K562 (cell line): ENCODE measurements at regions not wholly inside any gene's neighbourhood (a gene's known extent, or its start where the extent isn't known, plus 50 kb on each side); places are given as distances from the start of the nearest gene placed in this dataset.
A peak's percentile ranks its signal among the peaks of the same experiment; 100 is the strongest.

ENCODE experiments used
- BCL6 ChIP-seq: fragments of 250-450 bp; sonication (Bioruptor Pico); IDR thresholded peaks from 2 replicates; pipeline ENCODE4 v1.4.0; 2020
- EHMT2 ChIP-seq: fragments of 450-650 bp; IDR thresholded peaks from 2 replicates; pipeline ENCODE4 v1.6.1; 2018; ENCODE audit warnings: antibody characterized with exemption
- ETV1 ChIP-seq: fragments of 450-650 bp; conservative IDR thresholded peaks from 2 replicates; pipeline ENCODE4 v1.6.1; 2016; ENCODE audit warnings: missing genetic modification characterization, control low read depth, low read depth, missing compliant biosample characterization
- FOXA3 ChIP-seq, 2 experiments: fragments of 450-650 bp in 1 of 2; sonication (generic) in 1 of 2; formaldehyde crosslinking; IDR thresholded peaks in 1 of 2; conservative IDR thresholded peaks in 1 of 2; 2 replicates each; pipeline versions ENCODE4 v1.4.0 to v1.8.0; 2020 to 2022; ENCODE audit warnings: mild to moderate bottlenecking in 2 of 2, missing genetic modification reagents in 1 of 2
- HIVEP1 ChIP-seq: fragments of 250-450 bp; sonication (Bioruptor Pico); IDR thresholded peaks from 2 replicates; pipeline ENCODE4 v1.4.0; 2020; ENCODE audit warnings: mild to moderate bottlenecking
- LEF1 ChIP-seq: fragments of 450-650 bp; IDR thresholded peaks from 2 replicates; pipeline ENCODE4 v1.6.1; 2016; ENCODE audit warnings: mild to moderate bottlenecking
- MTA3 ChIP-seq: fragments of 450-650 bp; formaldehyde crosslinking; IDR thresholded peaks from 2 replicates; pipeline ENCODE4 v1.6.1; 2017; ENCODE audit warnings: mild to moderate bottlenecking, borderline replicate concordance
- MYNN ChIP-seq, 2 experiments: sonication (generic); formaldehyde crosslinking in 1 of 2; IDR thresholded peaks; 2 replicates each; pipeline versions ENCODE4 v1.5.0 to v1.6.1; 2016 to 2020; ENCODE audit warnings: antibody characterized with exemption in 1 of 2, missing genetic modification reagents in 1 of 2
- NFE2L1 ChIP-seq: fragments of 450-650 bp; IDR thresholded peaks from 2 replicates; pipeline ENCODE4 v1.6.1; 2016; ENCODE audit warnings: missing genetic modification characterization, low read depth, mild to moderate bottlenecking, missing compliant biosample characterization, moderate library complexity, borderline replicate concordance
- RBM22 ChIP-seq: fragments of 200-400 bp; formaldehyde crosslinking; IDR thresholded peaks from 2 replicates; pipeline ENCODE4 v1.6.1; 2018; ENCODE audit warnings: low read length, low read depth; ENCODE audit not compliant: poor library complexity, severe bottlenecking
- RCOR1 ChIP-seq, 2 experiments: IDR thresholded peaks; 2 replicates each; pipeline ENCODE4 v1.6.1; 2012; ENCODE audit warnings: low read depth in 2 of 2, low read length in 2 of 2, borderline replicate concordance in 1 of 2, improper control_type of control experiment in 1 of 2
- SNIP1 ChIP-seq: fragments of 450-650 bp; IDR thresholded peaks from 2 replicates; pipeline ENCODE4 v1.7.1; 2017; ENCODE audit warnings: low read depth, mild to moderate bottlenecking
- SOX6 ChIP-seq: fragments of 450-650 bp; IDR thresholded peaks from 2 replicates; pipeline ENCODE4 v1.6.1; 2014; ENCODE audit warnings: mild to moderate bottlenecking
- TEAD1 ChIP-seq, 2 experiments: fragments of 450-650 bp in 1 of 2; sonication (generic) in 1 of 2; formaldehyde crosslinking; IDR thresholded peaks; 2 replicates each; pipeline versions ENCODE4 v1.4.0 to v1.8.0; 2020 to 2022; ENCODE audit warnings: mild to moderate bottlenecking in 2 of 2, missing genetic modification reagents in 1 of 2
- TRIM24 ChIP-seq, 2 experiments: fragments of 450-650 bp; IDR thresholded peaks; 2 replicates each; pipeline ENCODE4 v1.6.1; 2016
- WHSC1 ChIP-seq: IDR thresholded peaks from one replicate; pipeline ENCODE4 v1.6.1; 2012; ENCODE audit warnings: low read length, control low read depth, inconsistent platforms
- ZEB2 ChIP-seq: fragments of 450-650 bp; IDR thresholded peaks from 2 replicates; pipeline ENCODE4 v1.6.1; 2016
- ZNF224 ChIP-seq: sonication (generic); formaldehyde crosslinking; IDR thresholded peaks from 2 replicates; pipeline ENCODE4 v1.8.0; 2022; ENCODE audit warnings: mild to moderate bottlenecking, missing genetic modification reagents
- ZNF311 ChIP-seq: fragments of 250-450 bp; sonication (Bioruptor Pico); IDR thresholded peaks from 2 replicates; pipeline ENCODE4 v1.4.0; 2020; ENCODE audit warnings: mild to moderate bottlenecking, moderate library complexity
- TF ChIP-seq, protein P1 (sequence below): fragments of 450-650 bp; IDR thresholded peaks from 2 replicates; pipeline ENCODE4 v1.6.1; 2016; ENCODE audit warnings: low read depth, mild to moderate bottlenecking, moderate library complexity
- TF ChIP-seq, protein P2 (sequence below): IDR thresholded peaks from 2 replicates; pipeline ENCODE4 v1.6.1; 2014; ENCODE audit warnings: antibody characterized with exemption

DNA sequence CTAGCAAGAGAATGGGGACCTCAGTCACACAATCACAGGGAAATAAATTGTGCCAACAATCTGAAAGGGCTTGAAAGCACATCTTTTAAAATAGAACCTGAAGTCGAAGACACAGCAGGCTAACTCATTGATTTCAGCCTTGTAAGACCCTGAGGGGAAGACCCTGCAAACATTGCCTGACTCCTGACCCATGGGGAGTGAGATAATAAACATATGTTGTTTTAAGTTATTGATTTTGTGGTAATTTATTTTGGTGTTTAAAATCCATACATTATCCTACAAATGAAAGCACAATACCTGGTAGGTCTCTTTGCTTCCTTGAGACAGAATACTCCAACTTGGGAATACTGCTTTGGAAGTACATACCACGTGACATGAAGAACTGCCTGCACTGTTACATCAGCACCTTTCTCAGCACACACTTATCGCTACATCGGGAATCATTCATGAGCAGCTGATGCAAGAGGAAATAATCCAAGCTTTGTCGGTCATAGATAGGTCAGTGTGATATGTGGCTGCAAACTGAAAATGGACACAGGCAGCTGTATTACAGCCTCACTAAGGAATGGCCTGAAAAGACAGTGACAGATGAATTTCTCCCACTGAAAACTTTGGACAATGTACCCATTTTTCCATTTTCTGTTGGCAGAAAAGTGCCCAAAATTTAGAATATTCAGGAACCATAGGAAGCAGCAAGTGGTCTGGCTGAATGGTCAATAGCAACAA is 494.5 kb upstream of the MAP2 start (continued):
- TF ChIP-seq ZNF311 (CRISPR knock-in tag) (no peak; the same call in 1 of the 2 replicates), WHSC1 (no peak), NFE2L1 (tag) (0 out of 2 replicates have a peak, but pooled peaks have one; percentile 3), SOX6 (peak; percentile 85), TEAD1 (CRISPR knock-in tag; IDR thresholded peaks at IDR 0.05) (peak in 1 of 2 experiments; percentile 82; a peak in 2 of 4 replicates), FOXA3 (CRISPR knock-in tag; conservative IDR thresholded peaks at IDR 0.05 in 1 of 2, IDR thresholded peaks at IDR 0.05 in 1 of 2) (0 out of 4 replicates have a peak, but pooled peaks of 1 of the 2 experiments have one; percentile 14), ETV1 (tag) (peak; percentile 97), BCL6 (CRISPR knock-in tag) (peak; percentile 57; the same call in 1 of the 2 replicates), HIVEP1 (CRISPR knock-in tag) (no peak), SNIP1 (no peak), EHMT2 (no peak), LEF1 (peak; percentile 41; the same call in 1 of the 2 replicates), ZEB2 (peak; percentile 65; the same call in 1 of the 2 replicates), ZNF224 (CRISPR knock-in tag) (no peak), RBM22 (no peak), RCOR1 (IDR thresholded peaks at IDR 0.05; ENCODE audit: borderline replicate concordance in 1 of 2, low read depth in 2 of 2, low read length in 2 of 2) (peak in 1 of 2 experiments; percentile 74; a peak in 1 of 4 replicates), MYNN (IDR thresholded peaks at IDR 0.05) (no peak), MYNN (CRISPR knock-in tag; IDR thresholded peaks at IDR 0.05) (no peak), TRIM24 (IDR thresholded peaks at IDR 0.05) (peak; percentile 94 to 98), MTA3 (0 out of 2 replicates have a peak, but pooled peaks have one; percentile 24)
- TF ChIP-seq, protein P1, sequence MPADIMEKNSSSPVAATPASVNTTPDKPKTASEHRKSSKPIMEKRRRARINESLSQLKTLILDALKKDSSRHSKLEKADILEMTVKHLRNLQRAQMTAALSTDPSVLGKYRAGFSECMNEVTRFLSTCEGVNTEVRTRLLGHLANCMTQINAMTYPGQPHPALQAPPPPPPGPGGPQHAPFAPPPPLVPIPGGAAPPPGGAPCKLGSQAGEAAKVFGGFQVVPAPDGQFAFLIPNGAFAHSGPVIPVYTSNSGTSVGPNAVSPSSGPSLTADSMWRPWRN: peak; percentile 41; the same call in 1 of the 2 replicates
- TF ChIP-seq, protein P2, sequence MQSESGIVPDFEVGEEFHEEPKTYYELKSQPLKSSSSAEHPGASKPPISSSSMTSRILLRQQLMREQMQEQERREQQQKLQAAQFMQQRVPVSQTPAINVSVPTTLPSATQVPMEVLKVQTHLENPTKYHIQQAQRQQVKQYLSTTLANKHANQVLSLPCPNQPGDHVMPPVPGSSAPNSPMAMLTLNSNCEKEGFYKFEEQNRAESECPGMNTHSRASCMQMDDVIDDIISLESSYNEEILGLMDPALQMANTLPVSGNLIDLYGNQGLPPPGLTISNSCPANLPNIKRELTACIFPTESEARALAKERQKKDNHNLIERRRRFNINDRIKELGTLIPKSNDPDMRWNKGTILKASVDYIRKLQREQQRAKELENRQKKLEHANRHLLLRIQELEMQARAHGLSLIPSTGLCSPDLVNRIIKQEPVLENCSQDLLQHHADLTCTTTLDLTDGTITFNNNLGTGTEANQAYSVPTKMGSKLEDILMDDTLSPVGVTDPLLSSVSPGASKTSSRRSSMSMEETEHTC: 0 out of 2 replicates have a peak, but pooled peaks have one; percentile 54
